ENCODE measurements at regions not wholly inside any gene's neighbourhood (a gene's known extent, or its start where the extent isn't known, plus 50 kb on each side); places are given as distances from the start of the nearest gene placed in this dataset.

DNA sequence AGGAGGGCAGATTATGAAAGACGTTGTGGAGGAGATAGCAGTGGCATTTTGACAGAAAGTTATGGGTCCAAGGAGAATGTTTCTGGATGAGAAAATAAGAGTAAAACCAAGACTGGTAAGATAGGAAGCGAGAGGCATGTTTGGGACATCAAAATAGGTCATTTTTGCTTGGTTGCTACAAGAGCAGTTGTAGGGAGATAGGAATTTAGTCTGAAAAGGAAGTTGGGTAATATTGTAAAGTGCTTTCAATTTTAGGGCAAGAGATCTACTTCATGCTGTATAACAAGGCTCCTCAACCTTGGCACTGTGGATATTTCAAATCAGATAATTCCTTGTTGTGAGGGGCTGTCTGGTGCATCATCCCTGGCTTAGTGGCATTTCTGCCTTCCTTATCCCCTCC is 118.0 kb upstream of the DPH6 start:
- no peak for DNase-seq

DNA sequence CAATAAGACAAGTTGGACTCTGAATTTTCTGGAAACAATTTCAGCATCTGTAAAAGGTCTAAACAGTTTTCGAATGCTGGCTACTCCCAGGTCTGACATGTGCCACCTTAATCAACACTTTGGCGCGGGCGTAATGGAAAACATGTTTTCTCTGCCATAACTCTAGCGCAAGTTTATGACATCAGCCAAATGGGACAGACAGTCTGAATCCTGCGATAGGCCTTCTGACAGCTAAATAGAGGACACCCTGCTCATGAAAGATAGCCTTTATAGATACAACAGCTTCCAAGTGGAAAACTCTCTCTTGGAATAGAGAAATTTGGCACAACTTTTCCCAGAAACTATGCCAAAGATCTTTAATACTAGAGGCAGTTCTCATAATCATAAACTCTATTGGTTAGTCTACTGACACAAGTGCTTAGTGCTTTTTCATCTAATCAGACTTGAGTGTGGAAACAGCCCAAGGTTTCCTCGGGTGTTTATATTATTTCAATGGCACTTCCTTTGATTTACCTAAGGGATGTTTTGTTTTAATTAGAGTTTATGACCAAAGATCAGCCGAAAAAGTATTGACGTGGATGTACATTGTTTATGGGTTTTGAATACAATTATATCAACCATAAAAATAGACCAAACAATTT is 120.1 kb upstream of the DPH6 start:
- no peak for DNase-seq

DNA sequence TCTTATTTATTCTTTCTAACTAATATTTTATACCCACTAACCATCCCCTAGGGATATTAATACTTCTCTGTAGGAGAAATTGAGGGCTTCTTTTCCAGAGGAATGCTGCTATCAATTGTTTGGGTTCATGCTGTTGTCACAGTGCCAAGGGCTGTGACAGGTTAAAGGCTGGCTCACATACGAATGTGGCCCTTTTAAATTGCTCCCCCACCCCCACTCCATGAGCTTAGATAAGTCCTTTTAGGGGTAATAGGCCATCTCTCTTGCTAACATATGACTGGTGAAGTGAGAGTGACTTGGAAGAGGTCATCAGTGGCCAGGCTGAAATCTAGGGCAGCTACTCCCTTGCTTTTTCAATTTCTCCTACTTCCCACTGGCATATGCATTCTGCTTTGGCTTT is 121.9 kb upstream of the DPH6 start:
- no peak for DNase-seq

DNA sequence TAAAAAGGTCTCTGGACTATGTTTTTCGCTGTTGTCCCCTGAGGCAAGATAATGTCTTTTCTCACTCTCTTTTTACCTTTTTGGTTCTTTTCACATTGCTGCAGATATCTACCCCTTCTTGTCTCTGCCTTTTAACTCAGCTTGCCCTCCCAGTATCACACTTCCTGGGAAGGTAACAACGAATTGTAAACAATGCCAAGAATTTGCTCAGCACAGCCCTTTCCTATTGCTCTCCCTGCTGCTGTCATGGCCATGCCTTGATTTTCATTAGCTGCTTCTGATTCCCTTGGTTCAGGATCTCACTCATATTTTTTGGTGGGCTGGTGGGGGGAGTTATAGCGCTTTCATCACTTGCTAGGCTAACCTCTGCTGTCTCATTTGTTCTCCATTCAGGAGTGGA is 123.1 kb upstream of the DPH6 start:
- DNase-seq = no peak

DNA sequence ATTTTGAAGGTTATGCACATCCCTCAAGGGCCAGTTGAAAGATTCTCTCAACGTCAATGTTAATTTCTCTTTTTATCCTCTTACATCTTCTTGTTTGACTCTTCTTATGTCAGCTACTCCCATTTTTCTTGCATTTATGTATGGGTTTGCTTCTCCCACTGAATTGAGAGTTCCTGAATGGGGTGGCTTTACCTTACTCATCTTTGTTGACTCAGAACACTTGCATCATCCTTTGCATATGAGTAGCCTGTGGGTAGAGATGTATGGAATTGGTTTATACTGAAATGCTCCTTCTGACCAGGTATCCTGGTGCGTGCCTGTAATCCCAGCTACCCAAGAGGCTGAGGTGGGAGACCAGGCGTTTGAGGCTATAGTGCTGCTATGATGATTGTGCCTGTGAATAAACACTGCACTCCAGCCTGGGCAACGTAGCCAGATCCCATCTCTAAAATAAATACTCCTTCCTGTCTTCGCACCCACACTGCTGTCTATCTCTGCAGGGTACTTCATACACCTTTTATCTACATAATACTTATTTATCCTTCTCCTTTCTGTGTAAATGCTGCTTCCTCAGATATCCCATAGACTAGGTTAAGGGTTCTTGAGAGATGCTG is 123.6 kb upstream of the DPH6 start:
- no peak for DNase-seq

DNA sequence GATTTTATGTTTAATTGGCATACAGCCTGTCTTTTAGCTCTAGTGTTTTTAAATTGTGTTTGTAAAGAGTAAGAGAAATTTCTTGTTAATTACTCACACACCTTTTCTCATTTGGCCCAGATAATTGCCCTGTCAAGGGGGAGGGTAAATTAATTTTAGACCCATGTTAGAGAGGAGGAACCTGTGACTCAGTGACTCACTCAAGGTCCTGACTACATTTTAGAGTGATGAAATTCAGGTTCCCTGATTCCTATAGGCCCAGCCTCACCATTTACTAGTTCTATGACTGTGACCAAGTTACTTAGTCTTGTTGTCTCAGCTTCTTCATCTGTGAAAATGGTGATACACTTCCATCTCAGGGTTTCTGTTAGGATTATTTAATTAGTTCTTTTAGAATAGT is 125.2 kb upstream of the DPH6 start:
- no peak for DNase-seq

DNA sequence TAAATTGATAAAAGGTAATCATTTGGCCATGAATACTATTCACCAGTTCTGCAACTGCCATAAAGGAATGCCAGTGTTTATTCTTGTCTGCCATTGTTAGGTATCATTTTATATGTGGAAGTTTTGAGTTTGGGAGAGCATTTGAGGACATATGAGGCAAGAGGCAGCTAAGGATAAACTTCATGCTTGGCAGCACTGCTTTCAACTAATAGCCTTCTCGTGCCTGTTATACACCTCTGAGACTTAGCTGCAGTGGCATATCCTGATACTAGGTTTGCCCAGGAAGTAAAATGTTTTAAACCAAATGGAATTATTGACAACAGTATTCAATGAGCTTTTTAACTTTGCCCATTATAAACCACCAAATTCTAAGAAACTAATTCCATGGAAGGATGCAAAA is 126.0 kb upstream of the DPH6 start:
- DNase-seq = no peak

DNA sequence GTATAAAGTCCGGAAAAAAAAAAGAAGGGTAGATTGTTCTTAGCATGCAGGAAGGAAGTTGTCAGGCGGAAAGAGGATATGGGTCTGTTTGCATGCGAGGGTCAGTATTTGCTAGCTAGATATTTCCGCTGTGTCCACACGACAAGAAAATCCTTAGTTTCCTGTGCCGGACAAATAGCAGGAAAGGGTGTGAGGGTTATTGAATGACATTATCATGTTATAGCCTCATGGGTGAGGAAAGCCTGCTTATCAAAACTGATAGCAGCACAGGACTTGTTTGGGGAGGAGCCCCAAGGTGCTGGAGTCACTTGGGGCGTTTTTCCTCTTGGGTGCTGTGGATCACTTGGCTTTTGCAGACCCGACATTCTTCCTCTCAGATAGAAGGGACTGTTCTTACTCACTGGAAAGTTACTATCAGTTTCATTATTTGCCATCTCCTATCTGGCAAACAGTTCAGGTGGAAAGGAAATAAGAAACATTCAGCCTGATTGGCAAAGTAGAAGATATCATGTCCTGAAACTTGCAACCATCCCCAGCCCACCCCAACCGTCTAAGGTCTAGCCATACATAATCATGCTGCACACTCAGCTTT is 127.2 kb upstream of the DPH6 start:
- DNase-seq = no peak

DNA sequence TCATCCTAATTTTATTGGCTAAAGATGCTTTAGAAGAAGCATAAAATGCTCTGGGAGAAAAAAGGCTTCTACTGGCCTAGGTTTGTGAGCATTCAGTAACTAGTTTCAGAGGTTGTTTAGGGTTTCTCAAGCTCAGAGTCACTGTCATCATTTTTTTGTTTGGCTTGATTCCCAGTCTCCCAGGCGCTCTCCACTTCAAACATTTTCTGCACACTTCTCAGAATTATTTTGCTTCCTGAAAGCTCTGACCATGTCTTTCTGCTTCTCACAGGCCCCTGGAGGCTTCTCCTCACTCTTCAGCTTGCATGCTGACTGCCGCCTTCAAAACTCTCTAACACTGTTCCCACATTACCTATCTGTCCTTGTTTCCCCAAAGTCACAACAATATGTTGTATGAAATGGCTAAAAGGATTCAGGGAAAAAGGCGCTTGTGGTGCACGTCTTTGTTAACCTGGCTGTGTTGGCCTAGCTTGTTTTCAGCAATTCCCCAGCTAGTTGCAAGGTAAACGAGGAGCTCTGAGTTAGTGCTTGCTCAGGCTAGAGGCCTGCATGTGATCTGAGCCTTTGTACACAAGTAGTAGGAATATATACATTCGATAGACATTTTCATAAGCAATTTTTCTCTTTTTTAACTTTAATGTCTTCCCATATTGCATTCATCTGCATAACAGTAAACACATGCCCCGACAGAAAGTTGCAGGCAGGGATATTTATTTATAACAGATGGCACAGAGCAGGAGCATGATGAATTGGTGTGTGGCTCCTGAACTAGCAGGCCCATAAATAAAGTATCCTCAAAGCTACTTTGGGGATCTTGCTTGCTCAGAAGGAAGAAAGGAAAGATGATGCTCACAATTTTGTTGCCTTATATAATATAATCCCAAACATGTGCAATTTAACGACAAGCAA is 129.2 kb upstream of the DPH6 start:
- DNase-seq = no peak

DNA sequence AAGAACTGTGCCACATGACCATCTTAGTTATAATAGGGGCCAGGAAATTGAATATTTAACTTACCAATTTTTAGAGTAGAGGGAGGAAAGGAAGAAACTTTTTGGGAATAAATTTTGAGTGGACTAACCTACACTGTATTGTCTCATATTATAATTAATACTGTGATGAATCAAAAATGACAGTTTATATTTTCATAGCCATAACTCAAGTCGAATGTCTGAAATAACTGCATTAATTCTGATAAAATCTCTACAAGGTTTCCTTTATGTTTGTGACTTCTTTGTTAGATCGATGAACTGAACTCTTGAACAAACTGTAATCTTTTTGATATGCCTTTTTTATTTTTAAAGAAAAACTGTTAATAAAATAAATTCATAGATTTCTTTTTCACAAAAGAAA is 132.8 kb upstream of the DPH6 start:
- no peak for DNase-seq

DNA sequence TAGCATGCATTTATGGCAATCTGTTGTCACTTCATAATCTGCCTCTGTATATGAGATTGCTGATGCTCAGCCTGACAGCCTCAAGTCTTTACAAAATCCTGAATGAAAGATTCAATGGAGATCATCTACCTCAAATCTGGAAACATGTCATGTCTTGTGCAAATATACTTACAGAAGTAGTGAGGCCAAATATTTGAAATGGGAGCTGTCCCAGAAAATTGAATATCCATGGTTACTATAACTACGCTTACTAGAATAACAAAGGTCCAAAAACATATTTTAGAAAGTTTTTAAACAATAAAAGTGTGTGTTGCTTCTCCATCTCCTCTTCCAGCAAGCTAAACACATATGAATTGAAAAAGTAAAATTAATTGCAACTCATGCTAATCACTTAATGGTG is 133.2 kb upstream of the DPH6 start:
- DNase-seq = no peak

DNA sequence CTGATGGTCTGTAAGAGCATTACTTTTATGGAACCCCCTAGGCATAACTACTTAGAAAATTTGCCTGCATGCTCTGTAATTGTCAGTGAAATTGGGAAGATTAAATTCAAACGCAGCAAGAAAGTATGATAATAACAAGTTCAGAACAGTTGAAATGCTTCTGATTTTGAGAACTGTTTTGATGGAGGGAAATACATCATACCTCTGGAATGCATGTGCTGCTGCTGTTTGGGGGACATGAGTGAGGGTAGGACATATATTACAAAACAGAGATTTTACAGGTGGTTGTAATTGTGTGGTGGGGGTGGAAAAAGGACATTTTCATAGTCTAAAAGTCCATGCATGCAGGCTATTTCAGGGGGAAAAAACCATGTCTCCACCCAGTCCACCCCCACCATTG is 135.0 kb upstream of the DPH6 start:
- DNase-seq = no peak

DNA sequence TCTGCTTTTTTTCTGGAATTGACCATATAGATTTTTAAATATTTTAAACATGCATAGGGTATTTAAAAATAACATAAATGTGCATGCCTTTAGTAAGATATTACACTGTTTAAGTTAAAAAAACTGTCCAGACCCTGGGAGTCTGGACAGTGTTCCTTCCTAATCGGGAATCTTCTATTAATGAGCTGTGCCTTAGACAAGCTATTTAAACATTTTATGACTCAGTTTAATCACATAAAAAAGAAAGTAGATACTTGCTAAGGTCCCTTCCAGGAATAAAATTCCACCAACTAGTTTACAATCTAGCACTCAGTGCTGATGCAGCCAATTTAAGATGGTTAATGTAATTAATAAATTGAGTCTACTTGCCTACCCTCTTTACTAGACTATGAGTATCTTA is 140.4 kb upstream of the DPH6 start:
- DNase-seq = no peak

DNA sequence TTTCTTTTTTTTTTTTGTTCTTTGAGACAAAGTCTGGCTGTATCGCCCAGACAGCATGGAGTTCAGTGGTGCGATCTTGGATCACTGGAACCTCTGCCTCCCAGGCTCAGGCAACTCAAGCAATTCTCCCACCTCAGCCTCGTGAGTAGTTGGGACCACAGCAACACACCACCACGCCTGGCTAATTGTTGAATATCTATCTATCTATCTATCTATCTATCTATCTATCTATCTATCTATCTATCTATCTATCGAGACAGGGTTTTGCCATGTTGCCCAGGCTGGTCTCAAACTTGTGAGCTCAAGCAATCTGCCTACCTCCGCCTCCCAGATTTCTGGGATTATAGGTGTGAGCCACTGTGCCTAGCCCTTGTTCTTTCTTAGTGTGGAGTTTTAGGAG is 143.3 kb upstream of the DPH6 start:
- no peak for DNase-seq

DNA sequence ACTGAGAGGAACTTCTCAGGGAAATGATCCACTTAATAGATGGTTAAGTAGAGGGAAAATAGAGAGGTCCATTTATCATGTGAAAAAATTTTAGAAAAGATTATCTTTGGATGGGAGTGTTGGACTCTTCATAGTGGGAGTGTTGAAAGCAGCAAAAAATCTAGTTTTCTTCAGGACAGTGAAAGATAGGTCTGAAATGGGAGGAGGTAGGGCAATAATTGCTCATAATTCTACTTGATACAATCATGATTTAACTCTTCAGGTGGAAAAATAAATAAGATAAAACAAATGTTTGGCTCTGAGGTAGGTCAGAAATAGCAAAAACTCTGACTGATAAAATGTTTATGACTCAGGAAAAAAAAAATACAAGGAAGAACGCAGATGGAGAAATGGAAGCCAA is 144.1 kb upstream of the DPH6 start:
- no peak for DNase-seq

DNA sequence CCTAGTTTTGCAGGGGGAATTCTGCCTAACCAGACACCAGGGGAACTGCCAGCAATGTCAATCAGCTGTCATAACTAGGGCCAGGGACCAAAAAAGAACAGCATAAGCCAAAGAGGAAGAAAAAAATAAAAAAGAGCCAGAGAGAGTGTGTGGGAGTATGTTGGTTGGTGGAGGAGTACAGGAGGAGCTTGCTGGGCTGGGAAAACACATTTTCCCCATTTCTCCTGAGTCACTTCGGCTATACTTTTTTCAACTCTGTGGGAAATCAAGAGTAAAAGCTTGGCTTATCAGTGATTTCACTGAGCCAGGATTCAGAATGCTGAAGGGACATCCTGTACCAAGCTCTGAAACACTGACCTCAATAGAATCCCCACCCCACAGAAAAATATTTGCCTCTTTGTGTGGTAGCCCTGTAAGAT is 144.7 kb upstream of the DPH6 start:
- DNase-seq = no peak

DNA sequence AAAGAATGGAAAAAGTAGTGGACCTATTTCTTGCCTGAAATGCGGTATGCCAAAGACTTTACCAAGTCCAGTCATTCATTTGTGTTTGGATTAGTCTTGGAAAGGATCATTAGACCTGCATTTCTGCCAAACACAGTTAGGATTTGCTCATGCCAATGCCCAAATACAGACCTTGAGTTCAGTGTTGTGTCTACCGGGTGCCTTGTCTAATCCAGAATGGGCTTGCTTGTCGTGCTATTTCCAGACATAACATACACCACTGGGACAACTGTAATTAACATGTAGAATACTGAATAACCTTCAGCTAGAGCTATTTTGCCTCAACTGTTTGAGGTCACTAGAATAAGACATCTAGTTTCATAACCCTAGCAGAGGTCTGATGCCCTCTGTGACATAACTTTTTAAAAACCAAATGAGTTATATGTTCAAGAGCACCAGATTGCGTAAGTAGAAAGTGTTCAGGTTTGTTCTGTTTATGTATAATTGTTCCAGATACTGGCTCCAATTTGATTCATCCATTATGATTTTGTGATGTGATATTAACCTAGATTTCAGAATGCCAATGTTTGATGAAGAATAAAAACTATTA is 145.3 kb upstream of the DPH6 start:
- DNase-seq = no peak

DNA sequence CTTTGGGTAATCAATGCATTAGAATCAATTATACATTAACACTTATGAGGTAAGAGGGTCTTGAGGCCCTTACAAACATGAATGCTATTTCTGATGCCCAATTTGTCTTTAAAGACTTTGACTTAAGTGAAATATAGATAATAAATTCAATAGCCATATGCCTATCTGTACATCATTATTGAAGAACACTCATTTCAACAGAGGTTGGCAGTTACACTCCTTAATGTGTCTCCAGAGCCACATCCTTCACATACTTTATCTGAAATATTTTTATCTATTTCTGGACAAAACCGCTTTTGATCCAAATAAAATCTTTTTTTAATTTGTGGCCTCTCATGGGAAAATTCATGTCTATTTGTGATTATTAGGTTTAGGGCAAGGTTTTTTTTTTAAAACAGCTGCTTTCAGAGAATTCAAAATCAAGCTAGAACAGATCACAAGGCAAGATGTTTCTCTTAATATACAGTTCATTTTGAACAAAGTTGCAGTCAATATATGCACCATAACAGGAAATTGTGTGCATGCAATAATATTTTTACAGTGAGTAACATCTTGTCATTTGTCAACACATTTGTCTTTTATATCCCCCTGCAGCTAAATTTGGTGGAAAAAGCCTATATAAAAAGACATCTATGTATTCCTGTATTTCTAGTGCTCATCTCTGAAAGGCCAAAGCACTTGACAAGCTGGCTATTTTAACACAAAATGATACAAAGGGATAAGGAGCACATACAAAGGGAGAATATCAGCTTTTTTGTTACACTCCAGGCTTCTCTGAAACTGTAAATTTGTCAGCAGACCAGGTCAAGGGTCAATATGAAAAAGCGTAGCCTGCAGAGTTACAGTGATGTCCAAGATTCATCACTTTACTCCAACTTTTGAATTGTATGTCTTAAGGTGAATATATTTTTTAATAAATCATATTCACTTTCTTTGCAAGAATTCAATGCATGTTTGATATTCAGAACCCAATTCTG is 146.2 kb upstream of the DPH6 start:
- no peak for DNase-seq

DNA sequence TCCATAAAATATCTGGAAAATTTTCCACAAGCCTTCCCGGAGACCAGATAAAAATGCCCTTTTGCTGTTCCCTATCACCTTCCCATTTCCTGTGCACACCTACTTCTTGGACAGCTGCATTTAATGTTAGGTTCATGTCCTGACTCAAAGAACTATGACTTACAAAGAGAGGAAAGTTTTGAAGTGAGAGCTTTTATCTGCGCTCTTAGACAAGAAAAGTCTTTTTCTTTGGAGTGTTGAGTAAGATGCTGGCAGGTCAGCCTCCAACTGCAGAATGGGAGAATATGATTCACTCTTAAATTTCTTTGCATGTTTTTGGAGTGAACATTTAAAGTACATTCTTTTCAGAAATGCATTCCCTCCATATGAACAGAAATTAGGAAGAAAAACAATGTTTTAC is 147.3 kb upstream of the DPH6 start:
- no peak for DNase-seq

DNA sequence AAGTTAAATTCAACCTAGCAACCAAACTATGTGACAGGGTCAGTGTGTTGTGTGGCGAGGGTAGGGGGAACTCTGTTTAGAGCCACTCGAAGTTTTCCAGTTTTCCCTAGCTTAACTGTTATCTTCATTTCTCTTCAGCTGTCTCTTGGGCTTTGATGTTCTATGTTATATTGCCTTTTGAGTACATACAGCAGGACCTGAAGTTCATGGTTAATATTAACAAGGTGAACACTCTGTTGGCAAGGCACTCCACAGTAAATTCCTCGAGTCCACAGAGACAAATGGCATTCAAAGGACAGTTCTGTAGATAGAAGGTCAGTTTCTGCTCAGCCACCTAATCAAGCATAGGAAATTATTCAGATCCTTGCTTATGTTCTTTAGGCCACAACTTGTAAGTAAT is 147.9 kb upstream of the DPH6 start:
- DNase-seq = no peak

DNA sequence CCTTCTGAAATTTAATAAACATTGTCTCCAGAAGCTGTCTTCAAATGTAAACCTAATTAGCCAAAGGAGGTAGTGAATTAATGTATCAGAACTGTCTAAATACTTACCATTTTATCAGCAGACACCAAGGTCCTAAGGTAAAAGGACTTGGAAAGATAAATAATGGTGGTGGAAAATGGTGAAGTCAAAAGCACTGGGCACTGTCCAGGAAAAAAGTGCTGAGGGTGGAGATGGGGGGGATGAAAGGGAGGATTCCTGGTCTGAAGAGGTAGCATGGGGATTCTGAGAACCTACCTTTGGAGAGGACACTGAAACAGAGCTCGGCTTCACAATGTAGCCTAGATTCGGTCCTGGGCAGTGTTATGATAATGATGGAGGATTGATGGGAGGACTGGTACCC is 149.0 kb upstream of the DPH6 start:
- DNase-seq = no peak

DNA sequence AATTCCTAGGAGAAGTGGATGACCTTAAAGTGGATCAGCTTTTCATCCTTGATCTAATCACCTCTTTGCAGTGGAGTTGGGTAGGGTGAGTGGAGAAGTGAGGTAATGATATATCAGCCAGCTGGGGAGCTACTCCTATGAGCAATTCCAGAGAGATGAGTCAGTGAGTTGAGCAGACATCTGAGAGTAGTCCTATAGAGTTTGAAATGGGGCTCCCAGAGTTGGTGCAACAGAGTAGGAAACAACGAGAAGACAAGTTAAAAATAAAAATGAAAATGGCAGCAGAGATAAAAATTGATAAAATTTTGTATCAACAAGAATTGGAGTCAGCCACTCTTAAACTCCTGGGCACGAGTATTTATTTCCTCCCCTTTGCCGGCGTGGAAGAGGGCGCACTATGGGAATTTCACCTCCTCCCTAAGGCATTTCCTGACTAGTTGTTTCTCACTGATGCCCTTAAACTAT is 150.8 kb upstream of the DPH6 start:
- no peak for DNase-seq
